ENCODE measurements at regions not wholly inside any gene's neighbourhood (a gene's known extent, or its start where the extent isn't known, plus 50 kb on each side); places are given as distances from the start of the nearest gene placed in this dataset.

DNA sequence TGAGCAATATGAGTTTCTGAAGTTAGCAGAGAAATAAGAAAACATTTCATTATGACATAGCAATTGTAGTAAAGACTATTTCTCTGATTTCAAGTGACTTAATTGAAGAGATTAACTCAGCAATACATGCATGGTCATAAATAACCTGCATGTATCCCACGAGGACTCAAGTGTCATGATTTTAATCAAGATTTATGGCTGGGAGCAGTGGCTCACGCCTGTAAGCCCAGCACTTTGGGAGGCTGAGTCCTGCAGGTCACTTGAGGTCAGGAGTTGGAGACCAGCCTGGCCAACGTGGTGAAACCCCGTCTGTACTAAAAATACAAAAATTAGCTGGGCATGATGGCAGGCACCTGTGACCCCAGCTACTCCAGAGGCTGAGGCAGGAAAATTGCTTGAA is 311.9 kb upstream of the PLD5 start:
- TF ChIP-seq CTCF (IDR thresholded peaks at IDR 0.05) = no peak
- TF ChIP-seq POLR2A (IDR thresholded peaks at IDR 0.05) = no peak
